ENCODE measurements at regions not wholly inside any gene's neighbourhood (a gene's known extent, or its start where the extent isn't known, plus 50 kb on each side); places are given as distances from the start of the nearest gene placed in this dataset.

DNA sequence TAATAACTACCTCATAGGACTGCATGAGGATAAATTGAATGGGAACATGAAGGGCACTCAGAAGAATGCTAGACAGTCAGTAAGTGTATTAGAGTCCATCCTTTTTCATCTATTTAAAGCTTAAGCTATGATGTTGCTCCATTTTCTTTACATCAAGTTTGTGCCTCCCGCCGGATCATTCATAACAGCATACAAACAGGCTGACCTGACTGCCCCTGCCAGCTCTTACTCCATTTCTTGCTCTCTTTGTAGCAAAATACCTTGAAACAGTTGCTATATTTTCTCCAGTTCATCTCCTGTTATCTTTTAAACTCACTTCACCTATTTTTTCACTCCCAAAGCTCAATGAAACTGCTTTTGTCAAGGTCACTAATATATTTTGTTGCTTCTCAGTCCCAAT is 315.6 kb upstream of the ALCAM start (continued):
- no peak for TF ChIP-seq MXI1 (IDR thresholded peaks at IDR 0.05; ENCODE audit: low read depth, low read length)
- TF ChIP-seq SREBF2 (IDR thresholded peaks at IDR 0.05; ENCODE audit: low read length): no peak
- TF ChIP-seq, protein P1, sequence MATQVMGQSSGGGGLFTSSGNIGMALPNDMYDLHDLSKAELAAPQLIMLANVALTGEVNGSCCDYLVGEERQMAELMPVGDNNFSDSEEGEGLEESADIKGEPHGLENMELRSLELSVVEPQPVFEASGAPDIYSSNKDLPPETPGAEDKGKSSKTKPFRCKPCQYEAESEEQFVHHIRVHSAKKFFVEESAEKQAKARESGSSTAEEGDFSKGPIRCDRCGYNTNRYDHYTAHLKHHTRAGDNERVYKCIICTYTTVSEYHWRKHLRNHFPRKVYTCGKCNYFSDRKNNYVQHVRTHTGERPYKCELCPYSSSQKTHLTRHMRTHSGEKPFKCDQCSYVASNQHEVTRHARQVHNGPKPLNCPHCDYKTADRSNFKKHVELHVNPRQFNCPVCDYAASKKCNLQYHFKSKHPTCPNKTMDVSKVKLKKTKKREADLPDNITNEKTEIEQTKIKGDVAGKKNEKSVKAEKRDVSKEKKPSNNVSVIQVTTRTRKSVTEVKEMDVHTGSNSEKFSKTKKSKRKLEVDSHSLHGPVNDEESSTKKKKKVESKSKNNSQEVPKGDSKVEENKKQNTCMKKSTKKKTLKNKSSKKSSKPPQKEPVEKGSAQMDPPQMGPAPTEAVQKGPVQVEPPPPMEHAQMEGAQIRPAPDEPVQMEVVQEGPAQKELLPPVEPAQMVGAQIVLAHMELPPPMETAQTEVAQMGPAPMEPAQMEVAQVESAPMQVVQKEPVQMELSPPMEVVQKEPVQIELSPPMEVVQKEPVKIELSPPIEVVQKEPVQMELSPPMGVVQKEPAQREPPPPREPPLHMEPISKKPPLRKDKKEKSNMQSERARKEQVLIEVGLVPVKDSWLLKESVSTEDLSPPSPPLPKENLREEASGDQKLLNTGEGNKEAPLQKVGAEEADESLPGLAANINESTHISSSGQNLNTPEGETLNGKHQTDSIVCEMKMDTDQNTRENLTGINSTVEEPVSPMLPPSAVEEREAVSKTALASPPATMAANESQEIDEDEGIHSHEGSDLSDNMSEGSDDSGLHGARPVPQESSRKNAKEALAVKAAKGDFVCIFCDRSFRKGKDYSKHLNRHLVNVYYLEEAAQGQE (IDR thresholded peaks at IDR 0.05; ENCODE audit: low read depth, low read length): no peak
- no peak for TF ChIP-seq NR2C2 (IDR thresholded peaks at IDR 0.05; ENCODE audit: borderline replicate concordance, control insufficient read depth, insufficient read length, low read depth)

DNA sequence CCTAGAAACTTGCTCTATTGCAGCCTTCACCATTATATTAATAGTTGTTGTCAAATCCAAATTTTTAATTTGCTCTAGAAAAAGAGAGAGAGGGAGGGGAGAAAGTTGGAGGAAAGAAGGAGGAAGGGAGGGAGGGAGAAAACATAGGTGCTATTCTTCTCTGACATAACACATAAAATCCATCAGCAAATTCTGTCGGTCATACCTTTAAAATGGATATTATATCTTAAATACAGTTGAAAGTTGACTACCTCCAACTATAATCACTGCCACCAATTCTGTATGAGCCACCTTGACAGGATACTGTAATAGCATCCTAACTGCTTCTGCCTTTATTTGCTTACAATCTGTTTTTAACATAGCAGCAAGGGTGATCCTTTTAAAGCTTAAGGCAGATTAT is 314.7 kb upstream of the ALCAM start:
- no peaks in the 10 kb centered on the region for H3K79me2 ChIP-seq (ENCODE audit: control insufficient read depth, insufficient read depth, low read length)
- in situ Hi-C loops (cut with MboI) (no loop called here), intact Hi-C loops (cut with micrococcal nuclease; ENCODE audit: unreplicated experiment) (no loop called here)
- BruUV-seq (replicated peaks): no TSS peak
- SMC1A ChIA-PET (ENCODE audit: uncharacterized antibody, unreplicated experiment): no interaction called here
- no peak overlapping the region for H3K27ac ChIP-seq (ENCODE audit: control insufficient read depth, insufficient read depth)
- H3K4me2 ChIP-seq (ENCODE audit: control insufficient read depth, insufficient read depth): no peak overlapping the region
- TF ChIP-seq MTA3 (IDR thresholded peaks at IDR 0.05; ENCODE audit: borderline replicate concordance, low read length) (no peak), JUND (IDR thresholded peaks at IDR 0.05; ENCODE audit: low read depth, low read length) (no peak)
- H3K27me3 ChIP-seq (replicated peaks in 1 of 2; ENCODE audit: control insufficient read depth in 2 of 2, insufficient read depth in 2 of 2, low read length in 1 of 2): no peaks in the 10 kb centered on the region
- POLR2A ChIA-PET: no interaction called here
- H3K9me3 ChIP-seq (replicated peaks; ENCODE audit: control insufficient read depth, insufficient read depth, low read length): no peaks in the 10 kb centered on the region
- no peak for FAIRE-seq
- no peaks in the 10 kb centered on the region for H3K4me1 ChIP-seq (ENCODE audit: control insufficient read depth, insufficient read depth, low read length)
- H4K20me1 ChIP-seq (ENCODE audit: control insufficient read depth, insufficient read depth): no peaks in the 10 kb centered on the region
- H3K36me3 ChIP-seq (ENCODE audit: control insufficient read depth in 2 of 2, insufficient read depth in 2 of 2, low read length in 1 of 2): no peaks in the 10 kb centered on the region
- WGBS (ENCODE audit: insufficient coverage, insufficient replicate concordance, low lambda C conversion rate, missing lambda C conversion rate): no CpG with 5 or more reads among the region's 1 CpG
- H3K4me3 ChIP-seq: no peak overlapping the region
- RAD21 ChIA-PET (ENCODE audit: unreplicated experiment): no interaction called here
- no peak for DNase-seq (ENCODE audit: low read depth, low spot score)
- CTCF ChIA-PET: no interaction called here
- no peak for ATAC-seq
- no peak overlapping the region for H3K9ac ChIP-seq (ENCODE audit: control insufficient read depth, insufficient read depth, low read length)
- H2AFZ ChIP-seq (ENCODE audit: control insufficient read depth, low read depth, low read length): no peak overlapping the region
